Heart left ventricle (tissue), 16 donors: ENCODE measurements at regions not wholly inside any gene's neighbourhood (a gene's known extent, or its start where the extent isn't known, plus 50 kb on each side); places are given as distances from the start of the nearest gene placed in this dataset.

Experiments used
- ATAC-seq, 4 donors: fragments of 200-7000 bp; cut with Tn5 transposase; one replicate each; pipeline ENCODE4 v1.9.1; 2020 to 2022; ENCODE audit warnings: moderate library complexity in 4 of 4, mild to moderate bottlenecking in 3 of 4, moderate number of reproducible peaks in 1 of 4
- DNase-seq, 5 donors: peaks; one replicate each; pipeline ENCODE4 v3.0.0-alpha.2; 2020
- H3K27ac ChIP-seq, 12 donors: fragments of 200-600 bp; sonication (generic) in 4 of 12; one replicate each; pipeline versions ENCODE4 v1.5.0 to v1.8.0; 2016 to 2022; ENCODE audit warnings: mild to moderate bottlenecking in 2 of 12
- H3K27me3 ChIP-seq, 9 donors: fragments of 200-600 bp; sonication (generic) in 2 of 9; one replicate each; pipeline versions ENCODE4 v1.5.1 to v1.8.0; 2016 to 2022; ENCODE audit warnings: mild to moderate bottlenecking in 3 of 9
- H3K36me3 ChIP-seq, 9 donors: fragments of 200-600 bp; sonication (generic) in 2 of 9; one replicate each; pipeline versions ENCODE4 v1.5.0 to v1.8.0; 2018 to 2022; ENCODE audit warnings: mild to moderate bottlenecking in 2 of 9
- H3K4me1 ChIP-seq, 12 donors: fragments of 200-600 bp; sonication (generic) in 4 of 12; one replicate each; pipeline versions ENCODE4 v1.5.0 to v1.8.0; 2016 to 2022; ENCODE audit warnings: mild to moderate bottlenecking in 3 of 12
- H3K4me3 ChIP-seq, 12 donors: fragments of 200-600 bp; sonication (generic) in 4 of 12; one replicate each; pipeline versions ENCODE4 v1.5.0 to v1.8.0; 2017 to 2022; ENCODE audit warnings: mild to moderate bottlenecking in 9 of 12, moderate library complexity in 4 of 12
- H3K9me3 ChIP-seq, 12 donors: fragments of 200-600 bp; sonication (generic) in 4 of 12; one replicate each; pipeline versions ENCODE4 v1.5.0 to v1.8.0; 2016 to 2022; ENCODE audit warnings: mild to moderate bottlenecking in 1 of 12
- POLR2A ChIP-seq, 2 donors: fragments of 450-650 bp; IDR thresholded peaks; one replicate each; pipeline ENCODE4 v1.6.1; 2017; ENCODE audit warnings: antibody characterized with exemption in 2 of 2, mild to moderate bottlenecking in 2 of 2, moderate library complexity in 2 of 2
- WGBS, 4 donors: extraction: QIAGEN DNeasy Blood & Tissue Kit in 2 of 4; methylation state at CpG; one replicate each; pipeline versions ENCODE4 v1.1.5 to v1.1.7; 2013 to 2018; 5-methylcytosine and 5-hydroxymethylcytosine counted together
- intact Hi-C, 10 donors: fragments of 100-400 bp; cut with DNase I; formaldehyde crosslinking; loops; one replicate each; pipeline versions ENCODE4 v1.11.1 to v1.14.2; 2022
- TF ChIP-seq, protein P1 (sequence below), 12 donors: fragments of 200-600 bp; sonication (generic) in 4 of 12; IDR thresholded peaks; one replicate each; pipeline versions ENCODE4 v1.5.0 to v1.8.0; 2018 to 2022; ENCODE audit warnings: antibody characterized with exemption in 12 of 12, mild to moderate bottlenecking in 5 of 12
- donor health status: ischemic (EF 13 %, LVEDD 7.1; RV severe dilation, severe dysfunction).
- donor health status: healthy with polysubstance abuse.
- donor health status: DM: no; HTN: yes; CAD: no.
- donor health status: DM: no; HTN: no; CAD: no.
- donor health status: ischemic (EF 25% LVEDD 6.9; RV normal size, moderate dysfunction).
- donor health status: ischemic (EF 25% LVEDD 5.7; RV mildly dilated, moderate dysfunction).
- donor health status: healthy.
- donor health status: DM: yes; HTN: yes; CAD: no.
- donor health status: ischemic (EF 35%, LVEDD 5.7; RV mildly dilated, moderate dysfunction).
- donor health status: nonischemic (EF 11% LVEDD 7.7; RV severe dilation, severe dysfunction).
- donor health status: DM: yes; HTN: yes; CAD: no.
- donor health status: PGD.
- donor health status: ischemic (EF 29% LVEDD 5.4; RV normal size, mild dysfunction).
- donor health status: nonischemic (EF 23%, LVEDD 6.1; RV moderate dilation, normal function).

GRCh38 chr13:103803349-103803748, 737.1 kb upstream of the SLC10A2 start:
- H3K4me3 ChIP-seq, result no peak overlapping the region
- no peaks in the 10 kb centered on the region for H3K9me3 ChIP-seq
- no peak overlapping the region for H3K27ac ChIP-seq
- 35 to 57% (median 43%) methylated on average over 2 of the region's 2 CpGs for WGBS, 4 donors
- H3K27me3 ChIP-seq, result no peaks in the 10 kb centered on the region
- DNase-seq, result no peak
- no peaks in the 10 kb centered on the region for H3K36me3 ChIP-seq
- intact Hi-C loops, result no loop called here
- no peaks in the 10 kb centered on the region for H3K4me1 ChIP-seq
- no peak for TF ChIP-seq POLR2A (IDR thresholded peaks at IDR 0.05)
- TF ChIP-seq, protein P1, sequence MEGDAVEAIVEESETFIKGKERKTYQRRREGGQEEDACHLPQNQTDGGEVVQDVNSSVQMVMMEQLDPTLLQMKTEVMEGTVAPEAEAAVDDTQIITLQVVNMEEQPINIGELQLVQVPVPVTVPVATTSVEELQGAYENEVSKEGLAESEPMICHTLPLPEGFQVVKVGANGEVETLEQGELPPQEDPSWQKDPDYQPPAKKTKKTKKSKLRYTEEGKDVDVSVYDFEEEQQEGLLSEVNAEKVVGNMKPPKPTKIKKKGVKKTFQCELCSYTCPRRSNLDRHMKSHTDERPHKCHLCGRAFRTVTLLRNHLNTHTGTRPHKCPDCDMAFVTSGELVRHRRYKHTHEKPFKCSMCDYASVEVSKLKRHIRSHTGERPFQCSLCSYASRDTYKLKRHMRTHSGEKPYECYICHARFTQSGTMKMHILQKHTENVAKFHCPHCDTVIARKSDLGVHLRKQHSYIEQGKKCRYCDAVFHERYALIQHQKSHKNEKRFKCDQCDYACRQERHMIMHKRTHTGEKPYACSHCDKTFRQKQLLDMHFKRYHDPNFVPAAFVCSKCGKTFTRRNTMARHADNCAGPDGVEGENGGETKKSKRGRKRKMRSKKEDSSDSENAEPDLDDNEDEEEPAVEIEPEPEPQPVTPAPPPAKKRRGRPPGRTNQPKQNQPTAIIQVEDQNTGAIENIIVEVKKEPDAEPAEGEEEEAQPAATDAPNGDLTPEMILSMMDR (IDR thresholded peaks at IDR 0.05), result no peak
- ATAC-seq, result no peak

GRCh38 chr13:103799028-103799427, 732.8 kb upstream of the SLC10A2 start:
- DNase-seq (no peak), ATAC-seq (no peak)
- TF ChIP-seq, protein P1 (IDR thresholded peaks at IDR 0.05), result no peak
- no peak for TF ChIP-seq POLR2A (IDR thresholded peaks at IDR 0.05)
- H3K27me3 ChIP-seq, result no peaks in the 10 kb centered on the region
- no peaks in the 10 kb centered on the region for H3K36me3 ChIP-seq
- intact Hi-C loops, result loop anchor here in 1 of 10 donors (10.0 kb wide), 1 partner anchor 614 kb away; no protein-coding TSS in a partner anchor
- 69 to 78% (median 74%) methylated on average over 5 of the region's 5 CpGs for WGBS, 4 donors
- H3K27ac ChIP-seq, result no peak overlapping the region
- H3K9me3 ChIP-seq, result no peaks in the 10 kb centered on the region
- no peak overlapping the region for H3K4me3 ChIP-seq
- no peaks in the 10 kb centered on the region for H3K4me1 ChIP-seq

GRCh38 chr13:103795892-103796478, 729.8 kb upstream of the SLC10A2 start:
- 65 to 90% (median 76%) methylated on average over 3 of the region's 3 CpGs for WGBS, 4 donors
- ATAC-seq (no peak), DNase-seq (no peak)
- intact Hi-C loops, result loop anchor here in 1 of 10 donors (10.0 kb wide), 1 partner anchor 611 kb away; no protein-coding TSS in a partner anchor
- no peak for TF ChIP-seq POLR2A (IDR thresholded peaks at IDR 0.05)
- TF ChIP-seq, protein P1 (IDR thresholded peaks at IDR 0.05), result no peak
- H3K4me1 ChIP-seq, result no peaks in the 10 kb centered on the region
- no peaks in the 10 kb centered on the region for H3K27me3 ChIP-seq
- H3K36me3 ChIP-seq, result no peaks in the 10 kb centered on the region
- H3K4me3 ChIP-seq, result no peak overlapping the region
- no peak overlapping the region for H3K27ac ChIP-seq
- no peaks in the 10 kb centered on the region for H3K9me3 ChIP-seq

- H3K4me1 ChIP-seq, result no peaks in the 10 kb centered on the region
- no peaks in the 10 kb centered on the region for H3K9me3 ChIP-seq
- DNase-seq (no peak), ATAC-seq (no peak)
- H3K4me3 ChIP-seq, result no peak overlapping the region
- H3K27me3 ChIP-seq, result no peaks in the 10 kb centered on the region
- 33 to 52% (median 40%) methylated on average over 2 of the region's 2 CpGs for WGBS, 4 donors
- intact Hi-C loops, result loop anchor here in 1 of 10 donors (10.0 kb wide), 1 partner anchor 610 kb away; no protein-coding TSS in a partner anchor
- no peaks in the 10 kb centered on the region for H3K36me3 ChIP-seq
- TF ChIP-seq POLR2A (IDR thresholded peaks at IDR 0.05), result no peak
- TF ChIP-seq, protein P1 (IDR thresholded peaks at IDR 0.05), result no peak
- no peak overlapping the region for H3K27ac ChIP-seq
Observed at GRCh38 chr13:103794526-103794925, 728.3 kb upstream of the SLC10A2 start.
